ENCODE measurements at regions not wholly inside any gene's neighbourhood (a gene's known extent, or its start where the extent isn't known, plus 50 kb on each side); places are given as distances from the start of the nearest gene placed in this dataset.

DNA sequence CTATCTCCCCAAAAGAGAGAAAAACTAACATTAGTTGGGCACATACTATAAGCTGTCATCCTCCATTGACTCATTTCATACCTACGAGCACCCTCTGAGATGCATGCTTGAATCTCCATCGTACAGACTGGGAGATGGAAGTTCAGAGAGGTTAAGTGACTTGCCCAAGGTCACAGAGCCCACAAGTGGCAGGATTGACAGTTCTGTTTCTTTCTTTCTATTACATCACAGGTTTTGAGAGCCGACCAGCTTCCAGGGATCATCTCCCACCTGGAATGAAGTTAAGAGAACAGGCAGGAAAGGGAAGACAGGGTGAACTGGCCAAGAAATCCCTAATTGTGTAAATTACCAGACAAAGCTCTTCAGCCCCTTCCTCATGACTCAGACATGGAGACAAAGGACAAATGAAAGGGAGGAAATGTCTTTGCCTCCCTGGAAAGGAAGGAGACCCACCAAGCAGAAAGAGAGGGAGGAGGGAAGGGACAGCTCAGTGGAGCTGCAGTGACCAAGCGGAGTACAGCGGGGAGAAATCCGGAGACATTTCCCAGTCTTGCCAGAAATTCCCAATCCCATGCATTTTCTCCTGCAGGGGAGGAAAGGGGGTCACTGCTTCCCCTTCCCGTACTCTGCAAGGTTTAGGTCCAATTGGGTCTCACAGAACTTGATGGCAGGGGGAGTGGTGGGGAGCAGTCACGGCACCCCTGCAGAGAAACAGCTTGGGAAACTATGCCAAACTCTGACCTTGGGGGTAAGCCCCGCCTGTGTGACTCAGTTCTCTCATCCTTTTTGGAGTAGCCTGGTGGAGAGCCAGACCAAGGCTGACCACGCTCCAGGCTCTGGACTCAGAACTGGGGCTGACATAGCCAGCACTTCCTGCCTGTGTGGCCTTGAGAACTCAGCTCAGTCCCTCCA lies 154.3 kb downstream of the ANKRD60 start:
- CTCF ChIA-PET = interaction anchor here (1.5 kb wide), 1 partner anchor 13 kb away, joined by 5 read pairs; no protein-coding TSS in a partner anchor
- no peak overlapping the region for H3K4me2 ChIP-seq (ENCODE audit: low read length)
- no peak for ATAC-seq

DNA sequence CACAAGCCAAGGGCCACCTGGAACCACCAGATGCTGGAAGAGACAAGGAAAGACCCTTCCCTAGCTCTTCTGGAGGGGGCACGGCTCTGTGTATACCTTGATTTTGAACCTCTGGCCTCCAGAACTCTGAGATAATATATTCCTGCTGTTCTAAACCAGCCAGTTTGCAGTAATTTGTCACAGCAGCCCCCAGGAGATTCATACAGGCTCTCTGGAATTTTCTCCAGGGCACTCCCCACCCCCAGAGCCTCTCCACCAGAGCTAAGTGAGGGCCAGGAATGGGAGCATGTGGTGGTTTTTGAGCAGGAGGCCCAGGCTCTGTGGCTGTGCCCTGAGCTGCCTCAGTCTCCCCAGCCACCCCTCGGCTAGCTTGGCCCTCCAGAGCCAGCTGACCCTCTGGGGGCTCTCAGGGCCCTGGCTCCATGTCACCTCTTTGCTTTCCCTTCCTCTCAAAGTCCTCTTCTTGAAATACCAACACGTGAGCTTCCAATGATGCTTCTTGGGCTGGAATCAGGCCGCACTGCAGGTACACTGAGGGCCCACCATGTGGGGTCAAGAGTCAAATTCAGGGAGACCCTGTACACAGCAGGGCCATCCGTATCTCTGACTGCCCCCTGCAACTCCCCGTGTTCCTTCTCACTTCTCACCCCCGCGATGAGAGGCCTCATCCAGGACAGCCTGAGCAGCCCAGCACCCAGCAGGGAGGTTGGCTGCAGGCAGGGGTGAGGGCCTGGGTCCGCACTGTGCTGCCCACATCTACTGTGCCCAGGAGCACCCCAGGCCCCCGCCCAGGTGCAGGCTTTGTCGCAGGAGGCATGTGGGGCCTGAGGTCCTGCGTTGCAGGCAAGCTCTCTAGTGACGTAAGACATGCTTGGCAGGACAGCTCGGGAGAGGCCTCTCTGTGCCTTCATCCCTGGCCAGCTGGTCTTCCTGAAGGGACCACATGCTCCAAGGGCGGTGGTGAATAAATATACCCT lies 155.5 kb downstream of the ANKRD60 start:
- RAD21 ChIA-PET (ENCODE audit: low non-redundant PET in 1 of 2, low total read pairs in 2 of 2, uncharacterized antibody in 2 of 2, unreplicated experiment in 2 of 2) = no interaction called here
- BruUV-seq (replicated peaks) = no TSS peak
- no peaks in the 10 kb centered on the region for H4K20me1 ChIP-seq (ENCODE audit: insufficient read depth)
- no peaks in the 10 kb centered on the region for H3K36me3 ChIP-seq (ENCODE audit: control insufficient read depth in 1 of 2, insufficient read depth in 2 of 2, low read length in 2 of 2)
- no peaks in the 10 kb centered on the region for H3K9me2 ChIP-seq (ENCODE audit: insufficient read depth)
- H3K27ac ChIP-seq (ENCODE audit: low read depth, low read length) = no peak overlapping the region
- no peaks in the 10 kb centered on the region for H3K4me1 ChIP-seq (ENCODE audit: control insufficient read depth in 1 of 2, insufficient read depth in 2 of 2, low read length in 2 of 2)
- H3K9me3 ChIP-seq (ENCODE audit: control insufficient read depth in 1 of 2, insufficient read depth in 1 of 2, low read depth in 1 of 2, low read length in 2 of 2) = no peaks in the 10 kb centered on the region
- no peak overlapping the region for H3K4me3 ChIP-seq (replicated peaks in 1 of 2; ENCODE audit: low read depth in 1 of 2, low read length in 2 of 2)
- TF ChIP-seq SIN3A (IDR thresholded peaks at IDR 0.05; ENCODE audit: low read depth) = no peak
- no peak for TF ChIP-seq SRF (IDR thresholded peaks at IDR 0.05; ENCODE audit: low read depth)
- H3K79me2 ChIP-seq (ENCODE audit: insufficient read depth, low read length) = no peaks in the 10 kb centered on the region
- DNase-seq (ENCODE audit: low read depth, low spot score) = no peak
- H3K9ac ChIP-seq (ENCODE audit: low read length) = no peak overlapping the region
- H2AFZ ChIP-seq (ENCODE audit: low read depth, low read length, poor library complexity, severe bottlenecking) = no peak overlapping the region
- CTCF ChIA-PET = no interaction called here
- no peak for ATAC-seq
- H3K27me3 ChIP-seq (ENCODE audit: insufficient read depth, low read length) = peaks cover 55% of the 10 kb centered on the region; the same call in 1 of the 2 replicates
- intact Hi-C loops (cut with micrococcal nuclease) = no loop called here
- POLR2A ChIA-PET = no interaction called here
- no peak overlapping the region for H3K4me2 ChIP-seq (ENCODE audit: low read length)

More for the DNA sequence above, 154.3 kb downstream of the ANKRD60 start:
- H3K9me2 ChIP-seq (ENCODE audit: insufficient read depth) = no peaks in the 10 kb centered on the region
- no peaks in the 10 kb centered on the region for H4K20me1 ChIP-seq (ENCODE audit: insufficient read depth)
- no peaks in the 10 kb centered on the region for H3K79me2 ChIP-seq (ENCODE audit: insufficient read depth, low read length)
- no peaks in the 10 kb centered on the region for H3K4me1 ChIP-seq (ENCODE audit: control insufficient read depth in 1 of 2, insufficient read depth in 2 of 2, low read length in 2 of 2)
- intact Hi-C loops (cut with micrococcal nuclease) = no loop called here
- no peaks in the 10 kb centered on the region for H3K36me3 ChIP-seq (ENCODE audit: control insufficient read depth in 1 of 2, insufficient read depth in 2 of 2, low read length in 2 of 2)
- RAD21 ChIA-PET (ENCODE audit: low non-redundant PET in 1 of 2, low total read pairs in 2 of 2, uncharacterized antibody in 2 of 2, unreplicated experiment in 2 of 2) = no interaction called here
- no peaks in the 10 kb centered on the region for H3K9me3 ChIP-seq (ENCODE audit: control insufficient read depth in 1 of 2, insufficient read depth in 1 of 2, low read depth in 1 of 2, low read length in 2 of 2)
- DNase-seq (ENCODE audit: low read depth, low spot score) = no peak
- H3K9ac ChIP-seq (ENCODE audit: low read length) = no peak overlapping the region
- TF ChIP-seq CEBPB (IDR thresholded peaks at IDR 0.05; ENCODE audit: low read depth) (no peak), EGR1 (IDR thresholded peaks at IDR 0.05; ENCODE audit: low read depth) (no peak), ZFX (IDR thresholded peaks at IDR 0.05) (no peak), JUND (IDR thresholded peaks at IDR 0.05) (no peak)
- TF ChIP-seq, protein P1, sequence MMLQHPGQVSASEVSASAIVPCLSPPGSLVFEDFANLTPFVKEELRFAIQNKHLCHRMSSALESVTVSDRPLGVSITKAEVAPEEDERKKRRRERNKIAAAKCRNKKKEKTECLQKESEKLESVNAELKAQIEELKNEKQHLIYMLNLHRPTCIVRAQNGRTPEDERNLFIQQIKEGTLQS (IDR thresholded peaks at IDR 0.05) = no peak
- peaks cover 50% of the 10 kb centered on the region for H3K27me3 ChIP-seq (ENCODE audit: insufficient read depth, low read length)
- no peak overlapping the region for H3K4me3 ChIP-seq (replicated peaks in 1 of 2; ENCODE audit: low read depth in 1 of 2, low read length in 2 of 2)
- H3K27ac ChIP-seq (ENCODE audit: low read depth, low read length) = no peak overlapping the region
- no TSS peak for BruUV-seq (replicated peaks)
- H2AFZ ChIP-seq (ENCODE audit: low read depth, low read length, poor library complexity, severe bottlenecking) = no peak overlapping the region
- POLR2A ChIA-PET = no interaction called here

All from HCT116 (cell line).